ENCODE measurements at regions not wholly inside any gene's neighbourhood (a gene's known extent, or its start where the extent isn't known, plus 50 kb on each side); places are given as distances from the start of the nearest gene placed in this dataset.

DNA sequence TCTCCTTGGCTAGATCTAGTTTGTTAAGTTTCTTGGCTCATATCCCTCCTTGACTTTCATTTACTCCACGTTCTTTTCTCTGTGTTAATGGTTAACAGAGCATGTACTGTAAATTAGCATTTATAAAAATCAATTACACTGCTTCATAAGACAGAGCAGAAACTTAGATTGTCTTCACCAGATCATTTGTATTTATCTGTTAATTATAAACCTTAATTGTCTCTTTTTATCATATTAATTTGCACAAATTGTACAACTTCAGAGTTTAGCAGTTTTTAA lies 221.2 kb upstream of the EGLN3 start:
- TF ChIP-seq POLR2AphosphoS5 (IDR thresholded peaks at IDR 0.05; ENCODE audit: insufficient read depth, low read depth, low read length) (no peak), POLR2A (IDR thresholded peaks at IDR 0.05; ENCODE audit: low read depth, low read length) (no peak)
- TF ChIP-seq, protein P1, sequence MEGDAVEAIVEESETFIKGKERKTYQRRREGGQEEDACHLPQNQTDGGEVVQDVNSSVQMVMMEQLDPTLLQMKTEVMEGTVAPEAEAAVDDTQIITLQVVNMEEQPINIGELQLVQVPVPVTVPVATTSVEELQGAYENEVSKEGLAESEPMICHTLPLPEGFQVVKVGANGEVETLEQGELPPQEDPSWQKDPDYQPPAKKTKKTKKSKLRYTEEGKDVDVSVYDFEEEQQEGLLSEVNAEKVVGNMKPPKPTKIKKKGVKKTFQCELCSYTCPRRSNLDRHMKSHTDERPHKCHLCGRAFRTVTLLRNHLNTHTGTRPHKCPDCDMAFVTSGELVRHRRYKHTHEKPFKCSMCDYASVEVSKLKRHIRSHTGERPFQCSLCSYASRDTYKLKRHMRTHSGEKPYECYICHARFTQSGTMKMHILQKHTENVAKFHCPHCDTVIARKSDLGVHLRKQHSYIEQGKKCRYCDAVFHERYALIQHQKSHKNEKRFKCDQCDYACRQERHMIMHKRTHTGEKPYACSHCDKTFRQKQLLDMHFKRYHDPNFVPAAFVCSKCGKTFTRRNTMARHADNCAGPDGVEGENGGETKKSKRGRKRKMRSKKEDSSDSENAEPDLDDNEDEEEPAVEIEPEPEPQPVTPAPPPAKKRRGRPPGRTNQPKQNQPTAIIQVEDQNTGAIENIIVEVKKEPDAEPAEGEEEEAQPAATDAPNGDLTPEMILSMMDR (IDR thresholded peaks at IDR 0.05; ENCODE audit: extremely low read depth in 1 of 2, insufficient read depth in 1 of 2, low read depth in 1 of 2, low read length in 2 of 2) = no peak

Data from endothelial cell of umbilical vein (primary cell).